Trophoblast cell (in vitro differentiated cells and primary cell): ENCODE measurements at regions not wholly inside any gene's neighbourhood (a gene's known extent, or its start where the extent isn't known, plus 50 kb on each side); places are given as distances from the start of the nearest gene placed in this dataset.
"Not testable (repeated sequence)": the region's sequence is repeated elsewhere in the genome, so short reads cannot be mapped to it uniquely, and the experiment has no call there.

Experiments used
- DNase-seq, 2 donors: peaks; one replicate each; pipeline ENCODE4 v3.0.0-alpha.2; 2016
- H2AFZ ChIP-seq: 2 replicates; pipeline ENCODE4 v1.6.1; 2013; ENCODE audit warnings: low read length, moderate library complexity, mild to moderate bottlenecking; ENCODE audit not compliant: insufficient read depth, poor library complexity
- H2AK5ac ChIP-seq: 2 replicates; pipeline ENCODE4 v1.6.1; 2013; ENCODE audit warnings: mild to moderate bottlenecking, low read length
- H2BK120ac ChIP-seq: 2 replicates; pipeline ENCODE4 v1.6.1; 2013; ENCODE audit warnings: low read length, mild to moderate bottlenecking, moderate library complexity; ENCODE audit not compliant: insufficient read depth, poor library complexity
- H2BK12ac ChIP-seq: 2 replicates; pipeline ENCODE4 v1.6.1; 2013; ENCODE audit warnings: mild to moderate bottlenecking, low read length, moderate library complexity
- H2BK5ac ChIP-seq: 2 replicates; pipeline ENCODE4 v1.6.1; 2013; ENCODE audit warnings: low read length, low read depth, moderate library complexity, mild to moderate bottlenecking; ENCODE audit not compliant: poor library complexity
- H3K14ac ChIP-seq: 2 replicates; pipeline ENCODE4 v1.6.1; 2013; ENCODE audit warnings: mild to moderate bottlenecking, low read length
- H3K18ac ChIP-seq: 2 replicates; pipeline ENCODE4 v1.6.1; 2013; ENCODE audit warnings: mild to moderate bottlenecking, low read length
- H3K23ac ChIP-seq: 2 replicates; pipeline ENCODE4 v1.6.1; 2013; ENCODE audit warnings: low read length
- H3K27ac ChIP-seq: 2 replicates; pipeline ENCODE4 v1.5.1; 2013; ENCODE audit warnings: low read depth, mild to moderate bottlenecking, inconsistent platforms, low read length, moderate library complexity
- H3K27me3 ChIP-seq: 2 replicates; pipeline ENCODE4 v1.6.1; 2013; ENCODE audit warnings: inconsistent platforms, mild to moderate bottlenecking, low read length, moderate library complexity; ENCODE audit not compliant: insufficient read depth
- H3K36me3 ChIP-seq, 2 experiments: 1 replicate in 1 of 2; 2 replicates in 1 of 2; pipeline ENCODE4 v1.6.1; 2013; ENCODE audit warnings: low read length in 2 of 2, mild to moderate bottlenecking in 2 of 2, moderate library complexity in 1 of 2; ENCODE audit not compliant: insufficient read depth in 2 of 2, control insufficient read depth in 1 of 2
- H3K4ac ChIP-seq: 2 replicates; pipeline ENCODE4 v1.6.1; 2013; ENCODE audit warnings: low read depth, mild to moderate bottlenecking, low read length, moderate library complexity
- H3K4me1 ChIP-seq, 2 experiments: 1 replicate in 1 of 2; 2 replicates in 1 of 2; pipeline ENCODE4 v1.6.1; 2013; ENCODE audit warnings: low read length in 2 of 2, mild to moderate bottlenecking in 2 of 2, moderate library complexity in 1 of 2; ENCODE audit not compliant: insufficient read depth in 2 of 2, control insufficient read depth in 1 of 2
- H3K4me2 ChIP-seq: 2 replicates; pipeline ENCODE4 v1.6.1; 2013; ENCODE audit warnings: inconsistent platforms, mild to moderate bottlenecking, low read length, moderate library complexity
- H3K4me3 ChIP-seq: 2 replicates; pipeline ENCODE4 v1.5.1; 2013; ENCODE audit warnings: mild to moderate bottlenecking, low read depth, low read length, inconsistent platforms
- H3K79me1 ChIP-seq: one replicate; pipeline ENCODE4 v1.6.1; 2013; ENCODE audit warnings: low read length
- H3K79me2 ChIP-seq: 2 replicates; pipeline ENCODE4 v1.6.1; 2013; ENCODE audit warnings: low read length, mild to moderate bottlenecking; ENCODE audit not compliant: control insufficient read depth, insufficient read depth, poor library complexity
- H3K9ac ChIP-seq: 2 replicates; pipeline ENCODE4 v1.6.1; 2013; ENCODE audit warnings: mild to moderate bottlenecking, low read length
- H3K9me3 ChIP-seq: 2 replicates; pipeline ENCODE4 v1.6.1; 2013; ENCODE audit warnings: low read depth, mild to moderate bottlenecking, control low read depth, inconsistent platforms, low read length; ENCODE audit not compliant: insufficient read depth
- H4K12ac ChIP-seq: 2 replicates; pipeline ENCODE4 v1.6.1; 2013; ENCODE audit warnings: low read depth, mild to moderate bottlenecking, low read length, moderate library complexity
- H4K8ac ChIP-seq: 2 replicates; pipeline ENCODE4 v1.6.1; 2013; ENCODE audit warnings: low read depth, mild to moderate bottlenecking, low read length, moderate library complexity
- H4K91ac ChIP-seq: one replicate; pipeline ENCODE4 v1.6.1; 2013; ENCODE audit warnings: low read depth, mild to moderate bottlenecking, low read length, moderate library complexity
- WGBS: extraction: QIAGEN DNeasy Blood & Tissue Kit; methylation state at CpG from one replicate; pipeline ENCODE4 v1.1.7; 2013; ENCODE audit warnings: missing lambda C conversion rate; ENCODE audit not compliant: insufficient read length, insufficient coverage; ENCODE audit errors: extremely low coverage; 5-methylcytosine and 5-hydroxymethylcytosine counted together

DNA sequence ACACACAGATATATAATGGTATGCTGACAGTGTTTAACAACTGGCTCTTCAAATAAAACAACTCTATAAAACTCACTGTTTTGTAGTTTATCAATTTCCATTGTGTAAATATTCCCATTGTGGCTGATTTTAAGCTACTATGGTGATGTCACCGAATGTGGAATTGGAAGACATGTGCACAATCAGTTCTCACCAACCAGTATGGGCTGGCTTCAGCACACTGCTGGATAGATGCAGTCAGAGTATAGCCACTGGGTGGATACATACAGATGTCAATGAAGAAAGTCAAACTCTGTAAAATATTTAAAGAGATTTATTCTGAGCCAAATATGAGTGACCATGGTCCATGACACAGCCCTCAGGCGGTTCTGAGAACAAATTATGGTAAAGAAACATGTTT lies 475.9 kb upstream of the SMARCA2 start:
- Histone ChIP-seq H3K27ac (no peak overlapping the region), H3K4ac (no peak overlapping the region), H3K14ac (no peak overlapping the region), H2BK12ac (no peak overlapping the region), H4K12ac (no peak overlapping the region), H3K18ac (no peak overlapping the region), H2BK5ac (no peak overlapping the region), H2AFZ (no peak overlapping the region), H3K23ac (no peak overlapping the region), H2BK120ac (no peak overlapping the region), H3K4me2 (no peak overlapping the region), H3K27me3 (no peaks in the 10 kb centered on the region), H3K4me1 (no peaks in the 10 kb centered on the region), H4K91ac (no peak overlapping the region), H3K36me3 (no peaks in the 10 kb centered on the region), H2AK5ac (no peak overlapping the region), H3K9ac (no peak overlapping the region), H4K8ac (no peak overlapping the region), H3K9me3 (no peaks in the 10 kb centered on the region), H3K79me2 (no peaks in the 10 kb centered on the region), H3K79me1 (no peaks in the 10 kb centered on the region), H3K4me3 (no peak overlapping the region)
- no peak for DNase-seq
- WGBS = no CpG with 5 or more reads among the region's 2 CpGs

DNA sequence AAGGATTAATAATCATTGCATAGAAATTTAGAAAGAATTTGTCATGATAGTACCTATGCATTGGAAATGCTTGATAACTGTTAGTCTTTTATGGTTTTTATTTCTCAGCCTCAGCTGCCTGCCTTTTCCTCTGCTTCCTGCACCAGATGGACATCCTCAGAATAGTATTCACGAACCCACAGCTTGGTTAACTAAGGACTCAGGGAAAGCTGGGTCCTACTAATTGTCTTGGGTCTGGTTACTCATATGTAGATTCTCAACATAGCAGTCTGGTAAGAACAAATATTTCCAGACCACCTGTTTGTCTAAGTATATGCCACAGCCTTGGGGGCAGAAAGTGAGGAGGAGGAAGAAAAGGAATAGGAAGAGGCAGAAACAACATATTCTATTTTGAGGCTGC lies 464.5 kb upstream of the SMARCA2 start:
- Histone ChIP-seq H2BK5ac (no peak overlapping the region), H2AFZ (no peak overlapping the region), H3K27me3 (no peaks in the 10 kb centered on the region), H2BK120ac (no peak overlapping the region), H3K79me1 (no peaks in the 10 kb centered on the region), H4K8ac (no peak overlapping the region), H3K36me3 (no peaks in the 10 kb centered on the region), H3K79me2 (no peaks in the 10 kb centered on the region), H3K14ac (no peak overlapping the region), H3K4me3 (no peak overlapping the region), H3K9me3 (no peaks in the 10 kb centered on the region), H3K18ac (no peak overlapping the region), H3K27ac (no peak overlapping the region), H3K9ac (no peak overlapping the region), H2BK12ac (no peak overlapping the region), H4K12ac (no peak overlapping the region), H2AK5ac (no peak overlapping the region), H4K91ac (no peak overlapping the region), H3K4me1 (no peaks in the 10 kb centered on the region), H3K23ac (no peak overlapping the region), H3K4me2 (no peak overlapping the region), H3K4ac (no peak overlapping the region)
- WGBS = no CpG with 5 or more reads among the region's 1 CpG
- no peak for DNase-seq

DNA sequence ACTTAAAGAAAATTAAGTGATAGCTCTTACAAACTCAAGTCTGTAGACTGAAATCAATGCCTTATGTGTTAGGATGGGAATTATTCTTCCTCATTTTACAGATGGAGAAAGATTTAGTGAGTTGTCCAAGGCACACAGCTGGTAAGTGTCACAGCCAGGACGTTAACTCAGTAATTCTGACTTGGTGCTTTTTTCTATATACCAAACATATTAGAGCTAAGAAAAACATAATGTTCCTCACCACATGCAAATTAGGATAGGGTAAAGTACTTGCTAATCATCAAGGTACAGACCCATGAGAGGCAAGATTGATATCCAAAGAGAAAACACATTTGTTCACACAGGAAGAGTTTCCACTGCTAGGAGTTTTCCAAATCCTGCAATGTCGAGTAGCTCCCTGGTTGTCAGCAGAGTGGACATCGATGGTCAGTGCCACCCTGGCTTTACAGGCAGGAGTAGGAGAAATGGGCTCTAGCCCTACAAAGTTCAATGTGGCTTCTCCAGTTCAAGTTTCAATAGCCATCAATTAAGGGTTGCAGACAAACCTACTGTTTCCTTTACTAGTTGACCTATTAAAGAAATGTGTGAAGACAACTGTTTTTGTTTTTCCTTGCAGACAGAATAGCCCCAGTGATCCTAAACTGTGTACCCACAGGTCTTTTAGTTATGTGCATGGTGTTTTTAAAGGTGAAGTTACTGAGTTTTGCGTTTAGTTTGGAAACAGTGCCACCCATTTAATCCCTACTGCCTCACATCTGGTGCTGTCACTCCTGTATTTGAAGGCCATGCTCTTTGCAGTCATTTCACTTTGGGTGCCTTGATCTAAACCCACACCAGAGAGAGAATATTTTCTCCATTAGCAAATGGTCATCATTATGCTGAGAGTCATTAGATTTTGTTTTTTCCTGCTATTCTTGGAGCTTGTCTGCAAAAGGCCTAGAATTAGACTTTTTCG lies 460.8 kb upstream of the SMARCA2 start:
- Histone ChIP-seq H4K91ac (no peak overlapping the region), H3K18ac (no peak overlapping the region), H3K9ac (no peak overlapping the region), H3K4me3 (no peak overlapping the region), H2AK5ac (no peak overlapping the region), H3K14ac (no peak overlapping the region), H3K79me1 (no peaks in the 10 kb centered on the region), H4K8ac (no peak overlapping the region), H2BK12ac (no peak overlapping the region), H2BK5ac (no peak overlapping the region), H3K27me3 (no peaks in the 10 kb centered on the region), H3K79me2 (no peaks in the 10 kb centered on the region), H2BK120ac (no peak overlapping the region), H3K9me3 (peaks cover 8% of the 10 kb centered on the region), H3K4ac (no peak overlapping the region), H3K36me3 (no peaks in the 10 kb centered on the region), H3K4me1 (no peaks in the 10 kb centered on the region), H2AFZ (no peak overlapping the region), H4K12ac (no peak overlapping the region), H3K4me2 (no peak overlapping the region), H3K23ac (no peak overlapping the region), H3K27ac (no peak overlapping the region)
- DNase-seq = no peak
- no CpG with 5 or more reads among the region's 5 CpGs for WGBS

DNA sequence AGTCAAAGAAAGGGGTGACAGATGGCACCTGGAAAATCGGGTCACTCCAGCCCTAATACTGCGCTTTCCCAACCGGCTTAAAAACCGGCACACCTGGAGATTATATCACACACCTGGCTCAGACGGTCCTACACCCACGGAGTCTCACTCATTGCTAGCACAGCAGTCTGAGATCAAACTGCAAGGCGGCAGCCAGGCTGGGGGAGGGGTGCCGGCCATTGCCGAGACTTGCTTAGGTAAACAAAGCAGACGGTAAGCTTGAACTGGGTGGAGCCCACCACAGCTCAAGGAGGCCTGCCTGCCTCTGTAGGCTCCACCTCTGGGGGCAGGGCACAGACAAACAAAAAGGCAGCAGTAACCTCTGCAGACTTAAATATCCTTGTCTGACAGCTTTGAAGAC lies 456.5 kb upstream of the SMARCA2 start:
- H3K9ac ChIP-seq, H2BK5ac ChIP-seq, H4K12ac ChIP-seq, H2BK120ac ChIP-seq, H3K4me3 ChIP-seq, H4K91ac ChIP-seq, H3K4me1 ChIP-seq, H3K18ac ChIP-seq, H3K4me2 ChIP-seq, H3K14ac ChIP-seq, H2AFZ ChIP-seq, H3K79me2 ChIP-seq, H3K9me3 ChIP-seq, H2BK12ac ChIP-seq, H3K79me1 ChIP-seq, H4K8ac ChIP-seq, H3K23ac ChIP-seq, H3K27me3 ChIP-seq, H3K36me3 ChIP-seq, H3K27ac ChIP-seq, DNase-seq, H3K4ac ChIP-seq, H2AK5ac ChIP-seq: not testable (repeated sequence)
- WGBS = no CpG with 5 or more reads among the region's 10 CpGs
